ENCODE measurements at regions not wholly inside any gene's neighbourhood (a gene's known extent, or its start where the extent isn't known, plus 50 kb on each side); places are given as distances from the start of the nearest gene placed in this dataset.

GRCh38 chr1:209015092-209015491 is 568.4 kb upstream of the CAMK1G start:
- H3K27me3 ChIP-seq (ENCODE audit: control insufficient read depth, insufficient read depth, low read length) = no peaks in the 10 kb centered on the region
- no peak overlapping the region for H3K4me3 ChIP-seq (ENCODE audit: low read length)
- no peaks in the 10 kb centered on the region for H3K9me3 ChIP-seq (ENCODE audit: control insufficient read depth, insufficient read depth, low read length)
- H3K4me1 ChIP-seq (ENCODE audit: control insufficient read depth, insufficient read depth, low read length) = no peaks in the 10 kb centered on the region
- no peaks in the 10 kb centered on the region for H3K36me3 ChIP-seq (ENCODE audit: control insufficient read depth, insufficient read depth, low read length)
- no peak for DNase-seq (ENCODE audit: low read depth, low spot score)
- no peak overlapping the region for H3K27ac ChIP-seq (ENCODE audit: low read length)

- H3K27ac ChIP-seq (ENCODE audit: low read length) = no peak overlapping the region
- no peaks in the 10 kb centered on the region for H3K36me3 ChIP-seq (ENCODE audit: control insufficient read depth, insufficient read depth, low read length)
- no peaks in the 10 kb centered on the region for H3K4me1 ChIP-seq (ENCODE audit: control insufficient read depth, insufficient read depth, low read length)
- H3K9me3 ChIP-seq (ENCODE audit: control insufficient read depth, insufficient read depth, low read length) = no peaks in the 10 kb centered on the region
- no peaks in the 10 kb centered on the region for H3K27me3 ChIP-seq (ENCODE audit: control insufficient read depth, insufficient read depth, low read length)
- DNase-seq (ENCODE audit: low read depth, low spot score) = no peak
- H3K4me3 ChIP-seq (ENCODE audit: low read length) = no peak overlapping the region
These were observed 561.9 kb upstream of the CAMK1G start for GRCh38 chr1:209021622-209022021.

- no CpG with 5 or more reads among the region's 2 CpGs for WGBS (ENCODE audit: insufficient coverage, insufficient read length)
- DNase-seq (ENCODE audit: low read depth, low spot score) = no peak
- Histone ChIP-seq H3K36me3 (ENCODE audit: control insufficient read depth, insufficient read depth, low read length) (no peaks in the 10 kb centered on the region), H3K4me3 (ENCODE audit: low read length) (no peak overlapping the region), H3K4me1 (ENCODE audit: control insufficient read depth, insufficient read depth, low read length) (no peaks in the 10 kb centered on the region), H3K9me3 (ENCODE audit: control insufficient read depth, insufficient read depth, low read length) (no peaks in the 10 kb centered on the region), H3K27ac (ENCODE audit: low read length) (no peak overlapping the region), H3K27me3 (ENCODE audit: control insufficient read depth, insufficient read depth, low read length) (no peaks in the 10 kb centered on the region)
These were observed 559.7 kb upstream of the CAMK1G start for GRCh38 chr1:209023790-209024189.

- Histone ChIP-seq H3K4me3 (ENCODE audit: low read length) (no peak overlapping the region), H3K36me3 (ENCODE audit: control insufficient read depth, insufficient read depth, low read length) (no peaks in the 10 kb centered on the region), H3K9me3 (ENCODE audit: control insufficient read depth, insufficient read depth, low read length) (no peaks in the 10 kb centered on the region), H3K27me3 (ENCODE audit: control insufficient read depth, insufficient read depth, low read length) (no peaks in the 10 kb centered on the region; the same call in 1 of the 2 replicates), H3K27ac (ENCODE audit: low read length) (no peak overlapping the region), H3K4me1 (ENCODE audit: control insufficient read depth, insufficient read depth, low read length) (no peaks in the 10 kb centered on the region)
- no peak for DNase-seq (ENCODE audit: low read depth, low spot score)
- WGBS (ENCODE audit: insufficient coverage, insufficient read length) = no CpG with 5 or more reads among the region's 1 CpG
These were observed 553.8 kb upstream of the CAMK1G start for GRCh38 chr1:209029737-209030136.

GRCh38 chr1:209030454-209031167 is 552.9 kb upstream of the CAMK1G start:
- no peaks in the 10 kb centered on the region for H3K36me3 ChIP-seq (ENCODE audit: control insufficient read depth, insufficient read depth, low read length)
- no CpG with 5 or more reads among the region's 6 CpGs for WGBS (ENCODE audit: insufficient coverage, insufficient read length)
- no peak overlapping the region for H3K4me3 ChIP-seq (ENCODE audit: low read length)

DNA sequence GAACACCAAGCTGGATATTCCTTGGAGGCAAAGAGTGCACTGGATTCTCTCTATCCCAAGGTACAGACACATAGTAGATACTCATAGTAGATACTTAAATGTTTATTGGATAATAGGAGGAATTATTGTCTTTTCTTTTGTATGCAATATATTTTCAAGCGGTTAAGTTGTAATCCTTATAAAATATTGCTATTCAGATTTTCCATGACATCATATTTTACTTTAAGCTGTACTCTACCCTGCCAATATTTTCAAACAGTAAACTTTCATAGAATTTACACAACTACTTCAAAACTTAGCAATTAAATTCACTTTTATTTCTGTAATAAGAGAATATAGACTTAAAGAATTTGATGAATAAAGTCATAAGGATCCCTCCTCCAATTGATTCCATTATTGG is 546.5 kb upstream of the CAMK1G start:
- Histone ChIP-seq H3K36me3 (ENCODE audit: control insufficient read depth, insufficient read depth, low read length) (no peaks in the 10 kb centered on the region), H3K9me3 (ENCODE audit: control insufficient read depth, insufficient read depth, low read length) (no peaks in the 10 kb centered on the region), H3K4me1 (ENCODE audit: control insufficient read depth, insufficient read depth, low read length) (no peaks in the 10 kb centered on the region), H3K27ac (ENCODE audit: low read length) (no peak overlapping the region), H3K27me3 (ENCODE audit: control insufficient read depth, insufficient read depth, low read length) (no peaks in the 10 kb centered on the region; the same call in 1 of the 2 replicates), H3K4me3 (ENCODE audit: low read length) (no peak overlapping the region)
- DNase-seq (ENCODE audit: low read depth, low spot score) = no peak
- WGBS (ENCODE audit: insufficient coverage, insufficient read length) = no CpG with 5 or more reads among the region's 1 CpG

More at GRCh38 chr1:209030454-209031167, 552.9 kb upstream of the CAMK1G start:
- DNase-seq (ENCODE audit: low read depth, low spot score) = no peak
- H3K27me3 ChIP-seq (ENCODE audit: control insufficient read depth, insufficient read depth, low read length) = no peaks in the 10 kb centered on the region; the same call in 1 of the 2 replicates
- H3K9me3 ChIP-seq (ENCODE audit: control insufficient read depth, insufficient read depth, low read length) = no peaks in the 10 kb centered on the region
- no peak overlapping the region for H3K27ac ChIP-seq (ENCODE audit: low read length)
- H3K4me1 ChIP-seq (ENCODE audit: control insufficient read depth, insufficient read depth, low read length) = no peaks in the 10 kb centered on the region

DNA sequence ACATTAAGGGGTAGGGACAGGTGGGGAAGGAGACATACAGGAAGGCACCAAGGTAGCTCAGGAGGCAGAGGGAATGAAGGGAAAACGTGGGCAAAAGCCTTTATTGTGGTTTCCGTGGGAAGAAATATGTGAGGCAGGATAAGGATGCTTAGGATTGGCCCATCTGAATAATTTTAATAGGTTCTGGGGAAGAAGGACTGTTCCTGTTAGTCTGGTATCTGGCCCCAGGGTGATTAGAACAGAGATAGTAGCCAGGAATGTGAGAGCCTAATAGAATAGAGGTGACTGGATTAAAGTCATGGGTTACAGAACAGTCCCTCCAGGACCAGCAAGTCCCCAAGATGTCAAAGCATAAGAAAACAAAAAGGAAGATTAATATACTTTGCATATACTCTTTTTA is 545.2 kb upstream of the CAMK1G start:
- Histone ChIP-seq H3K9me3 (ENCODE audit: control insufficient read depth, insufficient read depth, low read length) (no peaks in the 10 kb centered on the region), H3K27me3 (ENCODE audit: control insufficient read depth, insufficient read depth, low read length) (no peaks in the 10 kb centered on the region; the same call in 1 of the 2 replicates), H3K4me3 (ENCODE audit: low read length) (no peak overlapping the region), H3K4me1 (ENCODE audit: control insufficient read depth, insufficient read depth, low read length) (no peaks in the 10 kb centered on the region), H3K36me3 (ENCODE audit: control insufficient read depth, insufficient read depth, low read length) (no peaks in the 10 kb centered on the region), H3K27ac (ENCODE audit: low read length) (no peak overlapping the region)
- WGBS (ENCODE audit: insufficient coverage, insufficient read length) = no CpG with 5 or more reads among the region's 2 CpGs
- no peak for DNase-seq (ENCODE audit: low read depth, low spot score)

DNA sequence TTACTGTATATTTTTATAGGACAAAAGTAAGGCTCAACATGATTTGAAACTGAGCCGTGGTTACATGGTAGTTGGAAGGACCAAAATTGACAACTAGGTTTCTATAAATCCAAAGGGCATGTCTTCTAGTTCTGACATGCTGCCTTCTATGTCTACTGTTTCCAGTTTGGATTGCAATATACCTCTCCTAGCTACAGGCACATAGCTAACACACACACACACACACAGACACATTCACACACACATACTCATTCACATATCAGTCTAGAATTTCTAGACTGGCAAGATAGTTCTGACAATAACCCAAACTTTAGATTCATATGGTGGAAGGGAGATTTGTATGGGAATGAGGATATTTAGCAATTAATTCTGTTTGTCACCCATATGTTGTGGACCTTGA is 544.8 kb upstream of the CAMK1G start:
- DNase-seq (ENCODE audit: low read depth, low spot score) = no peak
- Histone ChIP-seq H3K27ac (ENCODE audit: low read length) (no peak overlapping the region), H3K36me3 (ENCODE audit: control insufficient read depth, insufficient read depth, low read length) (no peaks in the 10 kb centered on the region), H3K9me3 (ENCODE audit: control insufficient read depth, insufficient read depth, low read length) (no peaks in the 10 kb centered on the region), H3K4me1 (ENCODE audit: control insufficient read depth, insufficient read depth, low read length) (no peaks in the 10 kb centered on the region), H3K4me3 (ENCODE audit: low read length) (no peak overlapping the region), H3K27me3 (ENCODE audit: control insufficient read depth, insufficient read depth, low read length) (no peaks in the 10 kb centered on the region)
- no CpG with 5 or more reads among the region's 1 CpG for WGBS (ENCODE audit: insufficient coverage, insufficient read length)

GRCh38 chr1:209040351-209040750 is 543.2 kb upstream of the CAMK1G start:
- Histone ChIP-seq H3K4me3 (ENCODE audit: low read length) (no peak overlapping the region), H3K36me3 (ENCODE audit: control insufficient read depth, insufficient read depth, low read length) (no peaks in the 10 kb centered on the region), H3K9me3 (ENCODE audit: control insufficient read depth, insufficient read depth, low read length) (no peaks in the 10 kb centered on the region), H3K27me3 (ENCODE audit: control insufficient read depth, insufficient read depth, low read length) (no peaks in the 10 kb centered on the region), H3K27ac (ENCODE audit: low read length) (no peak overlapping the region), H3K4me1 (ENCODE audit: control insufficient read depth, insufficient read depth, low read length) (no peaks in the 10 kb centered on the region)
- WGBS (ENCODE audit: insufficient coverage, insufficient read length) = no CpG with 5 or more reads among the region's 3 CpGs
- no peak for DNase-seq (ENCODE audit: low read depth, low spot score)

- Histone ChIP-seq H3K27me3 (ENCODE audit: control insufficient read depth, insufficient read depth, low read length) (no peaks in the 10 kb centered on the region), H3K27ac (ENCODE audit: low read length) (no peak overlapping the region), H3K4me1 (ENCODE audit: control insufficient read depth, insufficient read depth, low read length) (no peaks in the 10 kb centered on the region), H3K9me3 (ENCODE audit: control insufficient read depth, insufficient read depth, low read length) (no peaks in the 10 kb centered on the region), H3K4me3 (ENCODE audit: low read length) (no peak overlapping the region), H3K36me3 (ENCODE audit: control insufficient read depth, insufficient read depth, low read length) (no peaks in the 10 kb centered on the region)
- no CpG with 5 or more reads among the region's 2 CpGs for WGBS (ENCODE audit: insufficient coverage, insufficient read length)
- no peak for DNase-seq (ENCODE audit: low read depth, low spot score)
These were observed 541.6 kb upstream of the CAMK1G start for GRCh38 chr1:209041927-209042326.

DNA sequence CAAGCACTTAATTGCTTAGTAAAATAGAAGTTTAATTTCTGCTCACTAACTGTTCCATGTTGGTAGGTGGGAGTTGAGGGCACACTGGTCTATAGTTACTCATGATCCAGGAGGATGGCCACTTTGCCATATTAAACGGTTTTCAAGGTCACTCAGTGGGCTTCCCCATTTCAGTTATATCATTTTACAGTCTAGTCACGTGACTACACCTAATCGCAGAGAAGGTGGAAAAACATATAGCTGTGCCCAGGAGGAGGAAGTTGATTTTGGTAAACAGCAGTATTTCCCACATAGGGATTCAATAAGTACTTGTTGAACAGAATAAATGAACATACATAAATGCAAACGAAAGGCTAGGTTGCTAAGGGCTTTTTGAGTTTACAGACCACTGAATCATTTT is 541.1 kb upstream of the CAMK1G start:
- Histone ChIP-seq H3K4me3 (ENCODE audit: low read length) (no peak overlapping the region), H3K9me3 (ENCODE audit: control insufficient read depth, insufficient read depth, low read length) (no peaks in the 10 kb centered on the region), H3K27ac (ENCODE audit: low read length) (no peak overlapping the region), H3K4me1 (ENCODE audit: control insufficient read depth, insufficient read depth, low read length) (no peaks in the 10 kb centered on the region), H3K27me3 (ENCODE audit: control insufficient read depth, insufficient read depth, low read length) (0 out of 2 replicates have a peak, but pooled peaks cover 1% of the 10 kb centered on the region), H3K36me3 (ENCODE audit: control insufficient read depth, insufficient read depth, low read length) (no peaks in the 10 kb centered on the region)
- DNase-seq (ENCODE audit: low read depth, low spot score) = no peak
- no CpG with 5 or more reads among the region's 4 CpGs for WGBS (ENCODE audit: insufficient coverage, insufficient read length)
